SH-SY5Y (cell line): ENCODE measurements at regions not wholly inside any gene's neighbourhood (a gene's known extent, or its start where the extent isn't known, plus 50 kb on each side); places are given as distances from the start of the nearest gene placed in this dataset.

Source experiments
- GATA2 ChIP-seq: IDR thresholded peaks from 2 replicates; pipeline ENCODE4 v1.6.1; 2011; ENCODE audit warnings: mild to moderate bottlenecking, low read depth, low read length
- GATA3 ChIP-seq: IDR thresholded peaks from 2 replicates; pipeline ENCODE4 v1.6.1; 2011; ENCODE audit warnings: low read depth, mild to moderate bottlenecking, low read length, moderate library complexity

GRCh38 chr12:124696693-124697476 lies 129.5 kb upstream of the NCOR2 start:
- TF ChIP-seq GATA3 (no peak), GATA2 (peak; percentile 30)

- TF ChIP-seq GATA3 (no peak), GATA2 (no peak)
Observed at GRCh38 chr12:124695861-124696260, 128.4 kb upstream of the NCOR2 start.

GRCh38 chr12:124694846-124695497 lies 127.6 kb upstream of the NCOR2 start:
- no peak for TF ChIP-seq GATA2
- no peak for TF ChIP-seq GATA3

GRCh38 chr12:124694250-124694649 lies 126.8 kb upstream of the NCOR2 start:
- TF ChIP-seq GATA2 (no peak), GATA3 (no peak)

- TF ChIP-seq GATA3: no peak
- TF ChIP-seq GATA2: no peak
Observed at GRCh38 chr12:124693111-124693723, 125.8 kb upstream of the NCOR2 start.

- no peak for TF ChIP-seq GATA2
Observed at GRCh38 chr12:124692443-124692842, 125.0 kb upstream of the NCOR2 start.

GRCh38 chr12:124691429-124691828 lies 124.0 kb upstream of the NCOR2 start:
- no peak for TF ChIP-seq GATA3
- no peak for TF ChIP-seq GATA2

GRCh38 chr12:124689631-124690030 lies 122.2 kb upstream of the NCOR2 start:
- no peak for TF ChIP-seq GATA3
- no peak for TF ChIP-seq GATA2

- TF ChIP-seq GATA3 (no peak), GATA2 (no peak)
Observed at GRCh38 chr12:124688356-124688992, 121.1 kb upstream of the NCOR2 start.

- no peak for TF ChIP-seq GATA3
- no peak for TF ChIP-seq GATA2
Observed at GRCh38 chr12:124687917-124688316, 120.5 kb upstream of the NCOR2 start.

- TF ChIP-seq GATA2: no peak
- TF ChIP-seq GATA3: no peak
Observed at GRCh38 chr12:124687174-124687902, 119.9 kb upstream of the NCOR2 start.

GRCh38 chr12:124686370-124687173 lies 119.2 kb upstream of the NCOR2 start:
- TF ChIP-seq GATA3 (no peak), GATA2 (no peak)

GRCh38 chr12:124685689-124686369 lies 118.4 kb upstream of the NCOR2 start:
- no peak for TF ChIP-seq GATA3
- peak; percentile 75; the same call in 1 of the 2 replicates for TF ChIP-seq GATA2
